ELF-1 (cell line): ENCODE measurements at regions not wholly inside any gene's neighbourhood (a gene's known extent, or its start where the extent isn't known, plus 50 kb on each side); places are given as distances from the start of the nearest gene placed in this dataset.
"Not testable (repeated sequence)": the region's sequence is repeated elsewhere in the genome, so short reads cannot be mapped to it uniquely, and the experiment has no call there.

Source experiments
- DNase-seq: peaks from one replicate; pipeline ENCODE4 v3.0.0-alpha.2; 2016; ENCODE audit warnings: low read depth, low spot score

DNA sequence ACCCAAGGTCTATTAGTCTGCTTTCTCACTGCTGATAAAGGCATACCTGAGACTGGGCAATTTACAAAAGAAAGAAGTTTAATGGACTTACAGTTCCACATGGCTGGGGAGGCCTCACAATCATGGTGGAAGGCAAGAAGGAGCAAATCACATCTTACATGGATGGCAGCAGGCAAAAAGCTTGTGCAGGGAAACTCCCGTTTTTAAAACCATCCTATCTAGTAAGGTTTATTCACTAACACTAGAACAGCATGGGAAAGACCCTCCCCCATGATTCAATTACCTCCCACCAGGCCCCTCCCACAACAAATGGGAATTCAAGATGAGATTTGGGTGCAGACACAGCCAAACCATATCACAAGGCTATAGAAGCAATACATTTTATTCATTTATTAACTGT, 1921.4 kb downstream of the PCDH9 start:
- DNase-seq = not testable (repeated sequence)

DNA sequence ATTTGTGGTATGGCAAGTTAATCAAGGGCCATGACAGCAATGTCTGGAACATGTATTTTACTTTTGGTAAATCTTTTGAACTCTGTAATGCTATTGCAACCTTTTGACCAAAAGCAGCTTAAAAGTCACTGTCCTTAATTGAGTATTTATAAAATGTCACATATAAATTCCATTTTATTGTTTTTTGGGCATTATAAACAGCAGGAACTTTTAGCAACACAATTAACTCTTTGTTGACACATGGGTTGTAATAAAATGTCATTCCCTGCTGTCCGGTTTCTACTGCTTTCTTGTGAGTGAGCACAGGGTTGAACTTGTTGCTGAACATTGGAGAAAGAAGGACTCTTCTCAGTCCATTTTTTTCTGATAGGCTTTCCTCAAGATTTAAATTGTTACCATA, 1923.1 kb downstream of the PCDH9 start:
- DNase-seq = no peak

DNA sequence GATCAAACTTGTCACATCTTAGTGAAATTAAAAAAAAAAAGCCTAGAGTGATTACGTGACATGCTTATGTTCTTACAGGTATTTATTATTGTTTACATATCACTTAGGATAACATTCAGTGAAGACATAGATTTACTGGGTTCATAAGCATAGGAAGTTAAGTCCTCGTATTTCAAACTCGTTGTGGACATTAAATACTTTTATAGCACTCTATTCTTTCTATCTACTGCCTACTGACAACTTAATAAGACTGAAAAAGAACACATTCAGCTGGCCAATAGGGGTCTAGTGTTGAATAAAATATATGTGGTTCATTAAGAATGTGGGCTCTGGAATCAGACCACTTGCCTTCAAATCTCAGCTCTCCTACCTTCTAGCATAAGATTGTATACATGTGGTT, 1927.4 kb downstream of the PCDH9 start:
- no peak for DNase-seq

DNA sequence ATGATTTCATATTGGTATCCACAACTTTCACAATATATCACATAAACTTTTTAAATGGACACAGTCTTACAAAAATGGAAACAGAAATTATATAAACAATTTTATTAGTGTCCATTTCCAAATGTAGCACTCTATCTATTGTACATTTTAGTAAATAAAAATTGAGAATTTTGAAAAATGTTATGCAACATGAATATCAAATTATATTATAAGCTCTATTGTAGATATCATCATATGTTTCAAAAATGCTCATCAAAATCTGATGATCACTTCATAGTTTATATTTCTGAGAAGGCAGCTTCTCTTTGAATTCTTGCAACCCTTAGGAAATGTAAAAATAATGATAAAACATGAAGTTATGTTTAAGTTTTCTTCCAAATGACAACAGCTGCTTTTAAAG, 1928.6 kb downstream of the PCDH9 start:
- no peak for DNase-seq

DNA sequence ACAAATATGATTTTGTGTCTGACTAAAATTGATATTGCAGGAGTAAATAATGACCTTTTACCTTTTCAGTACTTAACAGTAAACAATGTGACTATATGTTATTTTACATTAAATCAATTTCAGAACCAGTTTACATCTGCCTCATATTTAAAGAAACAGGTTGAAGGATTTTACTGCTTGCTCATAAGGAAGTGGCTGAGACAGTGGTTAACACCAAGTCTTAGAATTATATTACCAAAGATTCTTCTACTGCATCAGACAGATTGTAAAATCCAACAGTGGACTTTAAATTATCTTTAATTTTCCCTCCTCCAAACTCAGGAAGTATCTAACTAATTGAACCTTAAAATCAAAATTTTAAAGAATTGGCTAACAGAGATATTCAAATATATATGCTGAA, 1929.9 kb downstream of the PCDH9 start:
- no peak for DNase-seq

DNA sequence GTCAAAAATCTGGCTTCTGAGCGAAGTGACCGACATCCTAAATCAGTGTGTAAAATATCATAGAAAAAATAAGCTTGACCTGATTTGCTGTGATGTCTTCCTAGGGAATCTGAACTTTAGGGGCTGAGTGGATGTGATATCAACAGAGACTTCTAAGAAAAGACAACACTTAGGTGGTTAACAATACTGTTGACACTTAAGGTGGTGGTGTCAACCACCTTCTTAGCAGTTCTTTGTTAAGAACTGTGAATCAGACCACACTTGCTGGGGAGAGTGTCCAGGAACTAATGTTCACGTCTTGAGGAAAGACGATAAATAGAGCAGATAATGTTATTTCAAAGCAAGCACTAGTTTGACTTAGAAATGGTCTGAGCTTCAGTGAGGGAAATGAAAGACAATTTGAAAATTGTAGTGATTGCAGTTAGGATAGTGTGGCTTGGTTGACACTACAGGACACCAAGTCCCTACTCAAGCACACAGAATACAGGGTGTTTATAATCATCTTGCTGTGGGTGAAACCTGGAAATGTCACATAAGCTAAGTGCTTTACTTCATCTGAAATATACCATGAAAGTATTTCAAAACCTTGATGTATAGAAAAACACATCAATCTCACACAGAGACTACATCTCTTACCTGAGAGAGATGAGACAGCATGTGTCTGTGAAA, 1936.5 kb downstream of the PCDH9 start:
- no peak for DNase-seq

DNA sequence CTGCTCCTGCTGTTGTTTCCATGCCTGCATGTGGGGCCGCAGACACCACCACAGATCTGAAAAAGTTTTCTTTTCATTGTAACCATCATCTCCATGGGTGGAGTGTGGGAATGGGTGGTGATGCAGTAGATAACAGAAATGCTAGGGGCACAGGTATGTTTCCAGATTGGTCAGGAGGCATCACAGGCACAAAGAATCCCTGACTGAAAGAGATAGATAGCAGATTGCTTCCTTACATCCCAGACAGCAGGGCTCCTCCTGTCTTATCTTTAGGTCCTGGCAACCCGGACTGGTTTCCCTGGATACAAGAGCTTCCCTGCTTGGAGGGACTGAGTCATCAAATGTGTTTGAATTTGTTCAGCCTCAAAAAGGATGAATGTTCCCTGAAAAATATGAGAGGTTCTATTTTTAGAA, 1937.6 kb downstream of the PCDH9 start:
- peak; percentile 16 for DNase-seq

DNA sequence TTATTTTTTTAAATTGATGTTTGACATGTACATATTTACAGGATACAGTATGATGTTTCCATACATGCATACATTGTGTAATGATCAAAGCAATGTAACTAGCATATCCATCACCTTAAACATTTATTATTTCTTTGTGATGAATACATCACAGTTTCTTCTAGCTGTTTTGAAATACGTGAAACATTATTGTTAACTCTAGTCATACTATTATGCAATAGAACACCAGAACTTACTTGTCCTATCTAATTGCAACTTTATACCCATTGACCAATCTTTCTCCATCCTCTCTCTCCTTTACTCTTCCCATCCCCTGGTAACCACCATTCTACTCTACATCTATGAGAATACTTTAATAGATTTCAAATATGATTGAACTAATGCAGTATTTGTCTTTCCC, 1942.7 kb downstream of the PCDH9 start:
- DNase-seq = no peak

DNA sequence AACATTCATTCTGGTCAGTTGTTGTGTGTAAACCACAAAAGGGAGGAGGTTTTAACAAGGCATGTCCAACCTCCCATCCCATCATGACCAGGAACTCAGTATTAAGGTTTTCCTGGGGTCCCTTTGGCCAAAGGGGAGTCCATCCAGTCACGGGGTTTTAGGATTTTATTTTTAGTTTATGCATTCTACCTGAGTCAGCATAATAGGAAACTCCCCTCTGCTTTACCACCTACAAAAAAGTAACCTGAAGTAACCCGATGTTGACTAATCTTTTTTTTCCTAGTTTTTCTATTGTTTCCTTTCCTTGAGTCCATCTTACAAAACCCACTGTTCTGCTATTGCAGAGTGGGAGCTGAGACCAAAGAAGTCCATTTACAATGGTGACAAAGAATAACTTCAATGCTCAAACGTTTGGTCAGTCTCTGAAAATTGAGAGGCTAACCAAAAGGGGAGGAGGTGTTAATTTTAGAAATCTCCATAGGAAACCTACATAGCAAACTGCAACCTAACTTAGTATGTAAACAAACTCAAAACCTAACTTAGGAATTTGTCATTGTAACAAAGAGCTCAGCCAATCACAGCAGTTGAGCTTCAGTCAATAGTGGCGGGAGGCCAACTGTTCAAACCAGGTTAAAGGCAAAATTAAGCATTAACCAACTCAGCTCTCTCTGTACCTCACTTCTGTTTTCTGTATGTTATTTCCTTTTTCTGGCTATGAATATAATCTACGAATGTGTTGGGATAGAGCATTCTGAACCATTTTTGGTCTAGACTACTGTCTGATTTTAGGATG, 1954.1 kb downstream of the PCDH9 start:
- DNase-seq = no peak

DNA sequence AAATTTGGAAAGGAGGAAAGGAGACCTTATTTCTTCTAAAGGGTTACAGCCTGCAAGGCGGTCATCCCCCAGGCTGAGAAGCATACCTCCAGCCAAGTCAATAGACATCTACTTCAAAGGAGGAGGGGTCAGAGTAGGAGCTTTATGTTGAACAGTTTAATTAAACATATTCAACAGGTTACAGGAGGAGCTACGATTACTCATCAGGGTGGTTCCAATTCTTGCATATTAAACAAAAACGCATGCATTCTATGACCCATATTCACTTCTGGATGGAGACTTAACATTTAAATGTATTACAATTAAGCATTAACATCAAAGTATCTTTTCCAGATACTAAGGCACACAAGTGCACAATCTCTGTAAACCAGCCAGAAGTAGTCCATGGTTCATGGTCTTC, 1955.0 kb downstream of the PCDH9 start:
- DNase-seq = no peak

DNA sequence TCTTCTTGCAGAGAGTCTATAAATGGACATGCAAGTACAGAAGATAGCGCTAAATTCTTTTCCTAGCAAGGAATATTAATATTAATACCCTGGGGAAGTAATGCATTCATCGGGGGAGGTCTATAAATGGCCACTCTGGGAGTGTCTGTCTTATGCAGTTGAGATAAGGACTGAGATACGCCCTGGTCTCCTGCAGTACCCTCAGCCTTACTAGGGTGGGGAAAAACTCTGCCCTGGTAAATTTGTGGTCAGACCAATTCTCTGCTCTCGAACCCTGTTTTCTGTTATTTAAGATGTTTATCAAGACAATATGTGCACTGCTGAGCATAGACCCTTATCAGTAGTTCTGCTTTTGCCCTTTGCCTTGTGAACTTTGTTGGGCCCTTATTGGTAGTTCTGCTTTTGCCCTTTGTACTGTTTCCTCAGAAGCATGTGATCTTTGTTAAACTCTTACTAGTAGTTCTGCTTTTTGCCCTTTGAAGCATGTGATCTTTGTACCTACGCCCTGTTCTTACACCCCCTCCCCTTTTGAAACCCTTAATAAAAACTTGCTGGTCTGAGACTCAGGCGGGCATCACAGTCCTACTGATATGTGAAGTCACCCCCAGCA, 1956.2 kb downstream of the PCDH9 start:
- not testable (repeated sequence) for DNase-seq

DNA sequence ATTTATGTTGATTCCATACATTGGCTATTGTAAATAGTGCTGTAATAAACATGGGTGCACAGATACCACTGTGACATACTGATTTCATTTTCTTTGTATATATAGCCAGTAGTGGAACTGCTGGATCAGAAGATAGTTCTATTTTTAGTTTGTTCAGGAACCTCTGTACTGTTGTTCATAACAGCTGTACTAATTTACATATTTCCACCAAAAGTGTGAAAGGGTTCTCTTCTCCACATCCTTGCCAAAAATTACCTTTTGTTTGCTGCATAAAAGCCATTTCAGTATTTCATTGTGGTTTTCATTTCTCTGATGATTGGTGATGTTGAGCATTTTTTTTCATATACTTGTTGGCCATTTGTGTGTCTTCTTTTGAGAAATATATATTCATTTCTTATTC, 1962.1 kb downstream of the PCDH9 start:
- no peak for DNase-seq

DNA sequence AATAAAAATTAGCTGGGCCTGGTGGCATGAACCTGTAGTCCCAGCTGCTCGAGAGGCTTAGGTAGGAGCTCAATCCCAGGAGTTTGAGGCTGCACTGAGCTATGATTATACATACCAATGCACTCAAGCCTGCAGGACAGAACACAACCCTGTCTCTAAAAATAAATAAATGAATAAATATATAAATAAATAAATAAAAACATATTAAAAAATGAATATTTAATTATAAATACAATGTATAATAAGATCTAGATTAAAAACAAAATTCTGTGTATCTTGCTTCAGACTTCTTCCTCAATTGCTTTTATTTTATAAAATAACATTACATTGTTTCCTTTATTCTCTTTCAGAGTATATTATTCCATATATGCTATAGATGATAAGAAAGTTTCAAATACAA, 1964.1 kb downstream of the PCDH9 start:
- no peak for DNase-seq

DNA sequence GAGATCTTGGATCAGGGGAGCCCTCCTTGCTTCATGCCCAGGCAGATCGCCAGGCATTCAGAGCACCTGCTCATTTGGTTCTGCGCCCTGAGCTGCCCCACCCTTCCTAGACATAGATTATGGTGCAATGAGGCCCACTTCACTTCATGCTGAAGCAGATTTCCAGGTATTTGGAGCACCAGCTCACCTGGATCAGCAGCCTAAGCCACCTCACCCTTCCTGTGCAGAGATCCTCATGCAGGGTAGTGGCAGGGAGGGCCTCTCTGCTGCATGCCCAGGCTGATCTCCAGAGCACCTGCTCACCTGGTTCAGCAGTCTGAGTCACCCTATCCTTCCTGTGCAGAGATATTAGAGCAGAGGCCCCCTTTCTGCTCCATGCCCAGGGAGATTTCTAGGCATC, 1966.1 kb downstream of the PCDH9 start:
- no peak for DNase-seq

DNA sequence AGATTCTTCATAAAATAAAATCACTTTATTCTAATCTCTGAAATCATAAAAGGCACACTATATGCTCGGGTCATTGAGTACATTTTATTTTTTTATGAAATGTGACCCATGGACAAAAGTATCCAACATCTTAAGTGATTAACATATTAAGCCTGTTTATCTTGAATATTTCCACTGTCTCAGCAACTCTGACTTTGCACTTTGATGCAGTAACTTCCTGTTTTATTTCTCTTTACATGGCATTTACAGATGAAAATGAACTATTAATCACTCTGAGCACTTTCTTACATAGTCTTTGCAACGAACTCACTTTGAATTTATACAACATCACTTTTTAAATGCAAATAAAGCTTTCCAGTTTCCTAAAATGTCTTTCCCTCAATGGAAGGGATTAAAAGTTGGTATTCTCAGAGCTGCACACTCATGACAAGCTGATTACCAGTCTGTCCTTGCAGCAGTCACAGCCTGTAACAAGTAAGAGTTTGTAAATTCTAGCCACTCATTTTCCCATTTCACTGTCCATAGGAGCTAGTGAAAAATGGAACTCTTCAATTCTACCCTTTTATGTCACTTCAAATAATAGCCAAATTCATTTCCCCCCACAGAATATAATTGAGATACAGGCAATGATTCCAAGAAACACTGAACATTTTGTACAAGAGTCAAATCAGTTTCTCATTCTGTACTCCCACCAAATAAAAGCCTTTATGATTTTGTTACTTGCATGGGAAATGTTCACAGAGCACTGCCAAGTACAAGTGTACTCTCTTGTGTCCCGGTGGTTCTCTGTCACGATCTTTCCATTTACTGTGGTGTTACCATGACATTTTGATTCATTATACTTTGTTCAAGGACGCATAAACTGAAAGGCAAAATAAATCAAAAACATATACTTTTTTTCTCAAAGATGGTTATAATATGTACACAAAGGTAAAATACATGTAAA, 1968.9 kb downstream of the PCDH9 start:
- no peak for DNase-seq

DNA sequence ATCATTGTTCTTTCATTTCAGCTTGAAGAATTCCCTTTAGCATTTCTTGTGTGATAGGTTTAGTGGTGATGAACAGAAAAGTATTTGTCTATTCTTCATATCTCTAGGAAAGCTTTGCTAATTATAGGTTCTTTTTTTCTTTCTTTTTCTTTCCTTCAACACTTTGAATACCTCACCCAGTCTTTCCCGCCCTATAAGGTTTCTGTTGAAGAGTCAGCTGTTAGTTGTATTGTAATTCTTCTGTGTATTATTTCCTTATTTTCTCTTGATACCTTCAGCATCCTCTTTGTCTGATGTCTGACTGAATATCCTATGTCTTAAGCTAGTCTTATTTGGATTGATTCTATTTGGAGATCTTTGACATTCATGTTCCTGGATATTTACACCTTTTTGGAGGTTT, 1989.4 kb downstream of the PCDH9 start:
- DNase-seq = no peak

DNA sequence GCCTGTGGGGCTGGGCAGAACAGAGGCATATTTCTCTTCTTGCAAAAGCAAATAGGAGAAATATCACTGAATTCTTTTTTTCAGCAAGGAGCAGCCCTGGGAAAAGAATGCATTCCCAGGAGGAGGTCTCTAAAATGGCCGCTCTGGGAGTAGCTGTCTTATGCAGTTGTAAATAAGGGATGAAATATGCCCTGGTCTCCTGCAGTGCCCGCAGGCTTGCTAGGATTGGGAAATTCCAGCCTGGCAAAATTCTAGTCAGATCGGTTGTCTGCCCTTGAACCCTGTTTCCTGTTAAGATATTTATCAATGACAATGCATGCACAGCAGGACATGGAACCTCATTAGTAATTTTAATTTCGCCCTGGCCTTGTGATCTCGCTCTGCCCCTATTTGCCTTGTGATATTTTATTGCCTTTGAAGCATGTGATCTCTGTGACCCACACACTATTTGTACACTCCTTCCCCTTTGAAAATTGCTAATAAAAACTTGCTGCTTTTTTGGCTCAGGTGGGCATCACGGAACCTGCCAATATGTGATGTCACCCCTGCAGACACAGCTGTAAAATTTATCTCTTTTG, 1993.2 kb downstream of the PCDH9 start:
- peak; percentile 4 for DNase-seq

DNA sequence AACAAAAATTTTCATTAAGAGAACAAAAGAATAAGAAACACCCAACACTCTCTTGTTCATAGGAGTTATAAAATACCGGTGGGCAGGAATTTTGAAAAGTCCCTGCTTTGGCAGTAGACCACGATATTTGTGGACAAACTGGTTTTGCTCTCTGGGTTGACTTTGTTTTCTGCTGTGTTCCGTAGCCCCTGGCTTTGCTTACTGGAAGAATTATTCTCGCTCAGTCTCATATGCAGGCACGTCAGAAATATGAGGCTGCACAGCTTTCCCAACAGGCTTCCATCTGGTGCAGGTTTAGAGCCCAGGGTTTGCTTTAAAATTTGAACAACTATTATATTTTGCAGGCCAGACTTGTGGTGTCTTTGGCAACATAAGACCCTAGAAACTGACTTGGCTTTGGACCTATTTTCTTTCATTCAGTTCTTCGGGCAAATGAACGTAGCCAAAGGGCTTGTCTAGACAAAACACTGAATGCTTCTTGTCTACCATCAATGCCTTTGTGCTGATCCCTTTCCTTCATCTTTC, 2012.6 kb downstream of the PCDH9 start:
- peak; percentile 3 for DNase-seq

DNA sequence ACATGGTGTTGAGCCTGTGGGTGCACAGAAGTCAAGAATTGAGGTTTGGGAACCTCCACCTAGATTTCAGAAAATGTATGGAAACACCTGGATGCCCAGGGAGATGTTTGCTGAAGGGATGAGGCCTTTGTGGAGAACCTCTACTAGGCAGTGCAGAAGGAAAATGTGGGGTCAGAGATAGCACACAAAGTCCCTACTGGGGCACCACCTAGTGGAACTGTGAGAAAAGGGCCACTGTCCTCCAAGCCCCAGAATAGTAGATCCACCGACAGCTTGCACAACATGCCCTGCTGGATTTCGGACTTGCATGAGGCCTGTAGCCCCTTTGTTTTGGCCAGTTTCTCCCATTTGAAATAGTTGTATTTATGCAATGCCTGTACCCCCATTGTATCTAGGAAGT, 2027.3 kb downstream of the PCDH9 start:
- not testable (repeated sequence) for DNase-seq

DNA sequence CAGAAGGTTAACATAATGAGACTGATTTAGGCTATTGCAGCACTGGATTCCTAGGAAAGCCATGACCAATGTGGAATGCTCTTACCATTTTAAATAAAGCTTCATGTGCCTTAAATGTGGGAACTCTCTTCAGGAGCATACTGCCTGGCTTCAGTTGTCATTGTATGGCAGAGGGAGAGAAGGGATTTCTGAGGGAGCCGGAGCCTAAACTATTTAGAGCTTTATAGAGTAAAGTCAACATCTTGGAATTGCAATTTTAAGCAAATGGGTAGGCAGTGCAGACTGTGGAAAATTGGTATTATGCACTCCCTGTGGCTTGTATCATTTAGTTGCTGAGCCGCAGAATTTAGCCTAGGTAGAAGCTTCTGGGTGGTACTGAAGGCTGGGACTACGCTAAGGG, 2041.4 kb downstream of the PCDH9 start:
- no peak for DNase-seq

DNA sequence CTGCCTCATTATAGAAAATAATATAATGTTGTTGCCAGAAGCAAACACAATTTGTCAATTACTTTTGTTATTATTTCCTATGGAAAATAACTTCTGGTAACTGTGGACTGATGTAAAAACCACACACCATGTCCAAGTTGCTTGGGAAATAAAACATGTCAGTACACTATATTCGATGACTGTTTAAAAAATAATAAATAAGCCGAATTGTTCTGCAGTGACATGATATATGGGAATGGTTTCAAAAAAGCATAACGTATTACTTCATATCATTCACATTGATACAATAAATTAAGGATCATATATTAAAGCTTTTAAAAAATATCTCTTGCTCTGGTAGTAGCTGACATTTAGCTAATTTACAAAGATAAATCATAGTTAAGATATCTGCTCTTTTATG, 2062.1 kb downstream of the PCDH9 start:
- DNase-seq = no peak
